ENCODE measurements at regions not wholly inside any gene's neighbourhood (a gene's known extent, or its start where the extent isn't known, plus 50 kb on each side); places are given as distances from the start of the nearest gene placed in this dataset.

- TF ChIP-seq, protein P1, sequence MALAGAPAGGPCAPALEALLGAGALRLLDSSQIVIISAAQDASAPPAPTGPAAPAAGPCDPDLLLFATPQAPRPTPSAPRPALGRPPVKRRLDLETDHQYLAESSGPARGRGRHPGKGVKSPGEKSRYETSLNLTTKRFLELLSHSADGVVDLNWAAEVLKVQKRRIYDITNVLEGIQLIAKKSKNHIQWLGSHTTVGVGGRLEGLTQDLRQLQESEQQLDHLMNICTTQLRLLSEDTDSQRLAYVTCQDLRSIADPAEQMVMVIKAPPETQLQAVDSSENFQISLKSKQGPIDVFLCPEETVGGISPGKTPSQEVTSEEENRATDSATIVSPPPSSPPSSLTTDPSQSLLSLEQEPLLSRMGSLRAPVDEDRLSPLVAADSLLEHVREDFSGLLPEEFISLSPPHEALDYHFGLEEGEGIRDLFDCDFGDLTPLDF (CRISPR knock-in tag; IDR thresholded peaks at IDR 0.05) = no peak
- TF ChIP-seq CTCF (IDR thresholded peaks at IDR 0.05) = no peak
- TF ChIP-seq, protein P2, sequence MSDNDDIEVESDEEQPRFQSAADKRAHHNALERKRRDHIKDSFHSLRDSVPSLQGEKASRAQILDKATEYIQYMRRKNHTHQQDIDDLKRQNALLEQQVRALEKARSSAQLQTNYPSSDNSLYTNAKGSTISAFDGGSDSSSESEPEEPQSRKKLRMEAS (CRISPR knock-in tag; IDR thresholded peaks at IDR 0.05) = no peak
- no peak for TF ChIP-seq USF1 (CRISPR knock-in tag; IDR thresholded peaks at IDR 0.05)
- TF ChIP-seq ZNF317 (CRISPR knock-in tag; IDR thresholded peaks at IDR 0.05; ENCODE audit: borderline replicate concordance, low read depth) = no peak
- TF ChIP-seq USF2 (CRISPR knock-in tag; IDR thresholded peaks at IDR 0.05) = no peak
These were observed 1030.0 kb downstream of the TBL1XR1 start for GRCh38 chr3:176167272-176167671.

All from WTC11 (cell line).